ENCODE measurements at regions not wholly inside any gene's neighbourhood (a gene's known extent, or its start where the extent isn't known, plus 50 kb on each side); places are given as distances from the start of the nearest gene placed in this dataset.

- no peak for DNase-seq (ENCODE audit: low read depth)
These were observed 142.9 kb upstream of the WNT4 start for GRCh38 chr1:22285549-22286396.

- no peak for DNase-seq (ENCODE audit: low read depth)
These were observed 143.6 kb upstream of the WNT4 start for GRCh38 chr1:22286491-22286890.

- no peak for DNase-seq (ENCODE audit: low read depth)
These were observed 144.4 kb upstream of the WNT4 start for GRCh38 chr1:22287273-22287672.

- no peak for DNase-seq (ENCODE audit: low read depth)
These were observed 145.1 kb upstream of the WNT4 start for GRCh38 chr1:22287946-22288520.

- DNase-seq (ENCODE audit: low read depth), result no peak
These were observed 145.8 kb upstream of the WNT4 start for GRCh38 chr1:22288593-22289241.

- DNase-seq (ENCODE audit: low read depth), result no peak
These were observed 146.6 kb upstream of the WNT4 start for GRCh38 chr1:22289307-22289995.

- no peak for DNase-seq (ENCODE audit: low read depth)
These were observed 147.3 kb upstream of the WNT4 start for GRCh38 chr1:22290157-22290556.

- DNase-seq (ENCODE audit: low read depth), result no peak
These were observed 147.7 kb upstream of the WNT4 start for GRCh38 chr1:22290611-22291010.

- DNase-seq (ENCODE audit: low read depth), result no peak
These were observed 148.2 kb upstream of the WNT4 start for GRCh38 chr1:22291057-22291456.

GRCh38 chr1:22291494-22291893 is 148.6 kb upstream of the WNT4 start:
- DNase-seq (ENCODE audit: low read depth), result no peak

- no peak for DNase-seq (ENCODE audit: low read depth)
These were observed 149.3 kb upstream of the WNT4 start for GRCh38 chr1:22292011-22292788.

- DNase-seq (ENCODE audit: low read depth), result no peak
These were observed 152.5 kb upstream of the WNT4 start for GRCh38 chr1:22295396-22295795.

GRCh38 chr1:22295856-22296255 is 153.0 kb upstream of the WNT4 start:
- no peak for DNase-seq (ENCODE audit: low read depth)

GRCh38 chr1:22296701-22297591 is 154.0 kb upstream of the WNT4 start:
- no peak for DNase-seq (ENCODE audit: low read depth)

- no peak for DNase-seq (ENCODE audit: low read depth)
These were observed 153.7 kb upstream of the ZBTB40 start for GRCh38 chr1:22297999-22298398.

GRCh38 chr1:22303816-22304215 is 147.8 kb upstream of the ZBTB40 start:
- DNase-seq (ENCODE audit: low read depth), result no peak

- no peak for DNase-seq (ENCODE audit: low read depth)
These were observed 142.1 kb upstream of the ZBTB40 start for GRCh38 chr1:22309572-22309971.

- DNase-seq (ENCODE audit: low read depth), result no peak
These were observed 140.2 kb upstream of the ZBTB40 start for GRCh38 chr1:22311461-22311860.

- no peak for DNase-seq (ENCODE audit: low read depth)
These were observed 138.3 kb upstream of the ZBTB40 start for GRCh38 chr1:22313321-22313720.

- DNase-seq (ENCODE audit: low read depth), result no peak
These were observed 136.9 kb upstream of the ZBTB40 start for GRCh38 chr1:22314706-22315105.

All from GM04503 (cell line).